SK-N-SH (cell line): ENCODE measurements at regions not wholly inside any gene's neighbourhood (a gene's known extent, or its start where the extent isn't known, plus 50 kb on each side); places are given as distances from the start of the nearest gene placed in this dataset.

Experiments
- CTCF ChIP-seq: fragments of 200-600 bp; sonication (generic); IDR thresholded peaks from 2 replicates; pipeline ENCODE4 v1.6.1; 2017; ENCODE audit warnings: antibody characterized with exemption, mild to moderate bottlenecking, moderate library complexity
- EZH2phosphoT487 ChIP-seq: fragments of 200-600 bp; sonication (generic); IDR thresholded peaks from 2 replicates; pipeline ENCODE4 v1.6.1; 2017; ENCODE audit warnings: low read depth, mixed run types, mild to moderate bottlenecking, antibody characterized with exemption, moderate library complexity, borderline replicate concordance
- REST ChIP-seq: IDR thresholded peaks from 2 replicates; pipeline ENCODE4 v1.6.1; 2012; ENCODE audit warnings: mild to moderate bottlenecking, low read depth, low read length, moderate library complexity
- TAF1 ChIP-seq: IDR thresholded peaks from 2 replicates; pipeline ENCODE4 v1.6.1; 2012; ENCODE audit warnings: low read depth, mild to moderate bottlenecking, low read length, moderate library complexity, borderline replicate concordance
- TEAD4 ChIP-seq: IDR thresholded peaks from 2 replicates; pipeline ENCODE4 v1.4.0; 2012; ENCODE audit warnings: mild to moderate bottlenecking, borderline replicate concordance; ENCODE audit not compliant: insufficient read depth

- no peak for TF ChIP-seq CTCF
- TF ChIP-seq REST, result no peak
- no peak for TF ChIP-seq TEAD4
- no peak for TF ChIP-seq TAF1
- TF ChIP-seq EZH2phosphoT487, result no peak
These were observed 133.1 kb upstream of the UBE2E1 start for GRCh38 chr3:23672628-23673027.
